PC-3 (cell line): ENCODE measurements at regions not wholly inside any gene's neighbourhood (a gene's known extent, or its start where the extent isn't known, plus 50 kb on each side); places are given as distances from the start of the nearest gene placed in this dataset.

Experiments
- ATAC-seq: fragments of 200-7000 bp; cut with Tn5 transposase; 2 replicates; pipeline ENCODE4 v1.9.1; 2020; ENCODE audit warnings: mild to moderate bottlenecking, moderate library complexity
- BruUV-seq: library from RNA; stranded (reverse); fragments of 400-500 nt; replicated peaks from 2 replicates; lab custom pipeline; 2021; lab: Mats Ljungman, UMichigan
- CTCF ChIA-PET: fragments of 300-600 bp; sonication (Branson Sonifier 250); formaldehyde crosslinking; loops from one replicate; lab custom pipeline; 2022; ENCODE audit warnings: antibody characterized with exemption; lab: Charles Lee
- POLR2A ChIA-PET: fragments of 300-600 bp; sonication (Branson Sonifier 250); formaldehyde crosslinking; loops from one replicate; lab custom pipeline; 2022; ENCODE audit warnings: antibody characterized with exemption; ENCODE audit not compliant: unreplicated experiment; lab: Charles Lee
- DNase-seq: peaks from one replicate; pipeline ENCODE4 v3.0.0-alpha.2; 2015
- H2AFZ ChIP-seq: fragments of 300-600 bp; sonication (generic); 2 replicates; pipeline ENCODE4 v1.6.0; 2016; ENCODE audit warnings: antibody characterized with exemption, low read length
- H3F3A ChIP-seq: fragments of 300-600 bp; sonication (generic); one replicate; pipeline ENCODE4 v1.6.0; 2017; ENCODE audit warnings: antibody characterized with exemption, low read length, control low read depth, mild to moderate bottlenecking; ENCODE audit not compliant: unreplicated experiment
- H3K27ac ChIP-seq: fragments of 300-600 bp; sonication (generic); 2 replicates; pipeline ENCODE4 v1.5.1; 2016; ENCODE audit warnings: mild to moderate bottlenecking, low read length
- H3K27me3 ChIP-seq: fragments of 300-600 bp; sonication (generic); 2 replicates; pipeline ENCODE4 v1.6.1; 2016; ENCODE audit warnings: low read length, mixed read lengths
- H3K36me3 ChIP-seq: fragments of 300-600 bp; sonication (generic); 2 replicates; pipeline ENCODE4 v1.6.1; 2016; ENCODE audit warnings: low read depth, mixed run types, low read length, mixed read lengths
- H3K4me1 ChIP-seq: fragments of 300-600 bp; sonication (generic); 2 replicates; pipeline ENCODE4 v1.5.1; 2016; ENCODE audit warnings: low read length; ENCODE audit not compliant: insufficient read depth
- H3K4me2 ChIP-seq: fragments of 300-600 bp; sonication (generic); 2 replicates; pipeline ENCODE4 v1.6.0; 2016; ENCODE audit warnings: low read length
- H3K4me3 ChIP-seq: fragments of 300-600 bp; sonication (generic); 2 replicates; pipeline ENCODE4 v1.5.1; 2016; ENCODE audit warnings: mild to moderate bottlenecking, low read length, mixed read lengths
- H3K79me2 ChIP-seq: fragments of 300-600 bp; sonication (generic); 2 replicates; pipeline ENCODE4 v1.6.1; 2017; ENCODE audit warnings: low read length, mixed read lengths
- H3K9ac ChIP-seq: fragments of 300-600 bp; sonication (generic); 2 replicates; pipeline ENCODE4 v1.6.0; 2016; ENCODE audit warnings: mild to moderate bottlenecking, low read length
- H3K9me2 ChIP-seq: fragments of 300-600 bp; sonication (generic); replicated peaks from 2 replicates; pipeline ENCODE4 v1.6.1; 2016; ENCODE audit warnings: mixed run types, low read length, mixed read lengths
- H3K9me3 ChIP-seq: fragments of 300-600 bp; sonication (generic); 2 replicates; pipeline ENCODE4 v1.6.1; 2016; ENCODE audit warnings: low read length, mixed read lengths
- H4K20me1 ChIP-seq: fragments of 300-600 bp; sonication (generic); 2 replicates; pipeline ENCODE4 v1.6.1; 2016; ENCODE audit warnings: low read length, mixed read lengths
- CTCF ChIP-seq: fragments of 300-600 bp; sonication (generic); conservative IDR thresholded peaks from 2 replicates; pipeline ENCODE4 v1.5.1; 2017; ENCODE audit warnings: antibody characterized with exemption, low read depth, mild to moderate bottlenecking, low read length
- EZH2 ChIP-seq: fragments of 300-600 bp; sonication (generic); IDR thresholded peaks from one replicate; pipeline ENCODE4 v1.6.1; 2017; ENCODE audit warnings: antibody characterized with exemption, mild to moderate bottlenecking, low read length; ENCODE audit not compliant: unreplicated experiment
- EZH2phosphoT487 ChIP-seq: fragments of 300-600 bp; sonication (generic); IDR thresholded peaks from 2 replicates; pipeline ENCODE4 v1.6.1; 2018; ENCODE audit warnings: mild to moderate bottlenecking, antibody characterized with exemption, low read length, borderline replicate concordance
- intact Hi-C: fragments of 100-400 bp; cut with micrococcal nuclease; formaldehyde crosslinking; loops from 2 replicates; pipeline ENCODE4 v1.9.0; 2023

GRCh38 chr5:10111571-10111970, 138.1 kb downstream of the ATPSCKMT start:
- no peak overlapping the region for H3K4me2 ChIP-seq
- H3K4me3 ChIP-seq: no peak overlapping the region
- ATAC-seq: peak; percentile 98
- H3K27me3 ChIP-seq: no peaks in the 10 kb centered on the region
- H3K9me2 ChIP-seq: no peaks in the 10 kb centered on the region
- POLR2A ChIA-PET: no interaction called here
- intact Hi-C loops: loop anchor here (10.0 kb wide), 1 partner anchor 217 kb away; no protein-coding TSS in a partner anchor
- CTCF ChIA-PET: interaction anchor here (0.6 kb wide), 1 partner anchor 331 kb away, joined by 5 read pairs; no protein-coding TSS in a partner anchor
- TF ChIP-seq EZH2phosphoT487 (no peak), EZH2 (no peak), CTCF (peak; percentile 95)
- BruUV-seq: no TSS peak
- no peaks in the 10 kb centered on the region for H3K79me2 ChIP-seq
- H3K9me3 ChIP-seq: no peaks in the 10 kb centered on the region
- H3K27ac ChIP-seq: no peak overlapping the region
- no peak overlapping the region for H3K9ac ChIP-seq
- peak overlapping the region; percentile 44 for H2AFZ ChIP-seq
- peaks cover 4% of the 10 kb centered on the region; the same call in 1 of the 2 replicates for H3K4me1 ChIP-seq
- peak; percentile 92 for DNase-seq
- H3K36me3 ChIP-seq: no peaks in the 10 kb centered on the region
- H4K20me1 ChIP-seq: no peaks in the 10 kb centered on the region
- H3F3A ChIP-seq: no peaks in the 10 kb centered on the region

- Histone ChIP-seq H3K4me2 (no peak overlapping the region), H3K27me3 (no peaks in the 10 kb centered on the region), H3K27ac (no peak overlapping the region), H3K9ac (no peak overlapping the region), H3K36me3 (no peaks in the 10 kb centered on the region), H3K4me3 (no peak overlapping the region), H2AFZ (no peak overlapping the region), H3K79me2 (no peaks in the 10 kb centered on the region), H4K20me1 (no peaks in the 10 kb centered on the region), H3K4me1 (peaks cover 4% of the 10 kb centered on the region; the same call in 1 of the 2 replicates), H3F3A (no peaks in the 10 kb centered on the region), H3K9me3 (no peaks in the 10 kb centered on the region), H3K9me2 (no peaks in the 10 kb centered on the region)
- TF ChIP-seq EZH2 (no peak), EZH2phosphoT487 (no peak), CTCF (no peak)
- ChIA-PET POLR2A (interaction anchor here (0.6 kb wide), 1 partner anchor 17 kb away, joined by 3 read pairs; no protein-coding TSS in a partner anchor), CTCF (no interaction called here)
- DNase-seq (no peak), ATAC-seq (no peak)
- BruUV-seq: no TSS peak
- intact Hi-C loops: loop anchor here (10.0 kb wide), 1 partner anchor 215 kb away; no protein-coding TSS in a partner anchor
These were observed 139.5 kb downstream of the ATPSCKMT start for GRCh38 chr5:10110228-10110627.

GRCh38 chr5:10109299-10109698, 140.4 kb downstream of the ATPSCKMT start:
- Histone ChIP-seq H3K4me1 (peaks cover 4% of the 10 kb centered on the region; the same call in 1 of the 2 replicates), H3K9ac (no peak overlapping the region), H3K4me3 (no peak overlapping the region), H3F3A (no peaks in the 10 kb centered on the region), H3K79me2 (no peaks in the 10 kb centered on the region), H3K9me3 (no peaks in the 10 kb centered on the region), H3K4me2 (no peak overlapping the region), H3K27me3 (no peaks in the 10 kb centered on the region), H2AFZ (no peak overlapping the region), H4K20me1 (no peaks in the 10 kb centered on the region), H3K9me2 (no peaks in the 10 kb centered on the region), H3K27ac (no peak overlapping the region), H3K36me3 (no peaks in the 10 kb centered on the region)
- POLR2A ChIA-PET: interaction anchor here (0.6 kb wide), 1 partner anchor 16 kb away, joined by 3 read pairs; no protein-coding TSS in a partner anchor
- no peak for DNase-seq
- intact Hi-C loops: no loop called here
- CTCF ChIA-PET: no interaction called here
- TF ChIP-seq EZH2: no peak
- no peak for TF ChIP-seq EZH2phosphoT487
- no peak for ATAC-seq
- BruUV-seq: no TSS peak
